Ishikawa (cell line): ENCODE measurements at regions not wholly inside any gene's neighbourhood (a gene's known extent, or its start where the extent isn't known, plus 50 kb on each side); places are given as distances from the start of the nearest gene placed in this dataset.

Experiments used
- CEBPB ChIP-seq: IDR thresholded peaks from 2 replicates; pipeline ENCODE4 v1.6.1; 2012
- CREB1 ChIP-seq: IDR thresholded peaks from 2 replicates; pipeline ENCODE4 v1.6.1; 2012; ENCODE audit warnings: low read depth
- EP300 ChIP-seq: IDR thresholded peaks from 2 replicates; pipeline ENCODE4 v1.6.1; 2012; ENCODE audit warnings: borderline replicate concordance
- FOXM1 ChIP-seq: IDR thresholded peaks from 2 replicates; pipeline ENCODE4 v1.6.1; 2012; ENCODE audit warnings: low read depth, borderline replicate concordance
- NFIC ChIP-seq: IDR thresholded peaks from 2 replicates; pipeline ENCODE4 v1.6.1; 2012
- RAD21 ChIP-seq: IDR thresholded peaks from 2 replicates; pipeline ENCODE4 v1.6.1; 2012; ENCODE audit warnings: low read depth
- TAF1 ChIP-seq: IDR thresholded peaks from 2 replicates; pipeline ENCODE4 v1.6.1; 2012; ENCODE audit warnings: low read depth, mild to moderate bottlenecking
- TCF12 ChIP-seq: IDR thresholded peaks from 2 replicates; pipeline ENCODE4 v1.6.1; 2012; ENCODE audit warnings: low read depth
- TEAD4 ChIP-seq: IDR thresholded peaks from 2 replicates; pipeline ENCODE4 v1.6.1; 2012
- YY1 ChIP-seq: IDR thresholded peaks from 2 replicates; pipeline ENCODE4 v1.6.1; 2012; ENCODE audit warnings: low read depth
- ZBTB7A ChIP-seq: IDR thresholded peaks from 2 replicates; pipeline ENCODE4 v1.6.1; 2012; ENCODE audit warnings: low read depth
- TF ChIP-seq, protein P1 (sequence below): IDR thresholded peaks from 2 replicates; pipeline ENCODE4 v1.6.1; 2012

DNA sequence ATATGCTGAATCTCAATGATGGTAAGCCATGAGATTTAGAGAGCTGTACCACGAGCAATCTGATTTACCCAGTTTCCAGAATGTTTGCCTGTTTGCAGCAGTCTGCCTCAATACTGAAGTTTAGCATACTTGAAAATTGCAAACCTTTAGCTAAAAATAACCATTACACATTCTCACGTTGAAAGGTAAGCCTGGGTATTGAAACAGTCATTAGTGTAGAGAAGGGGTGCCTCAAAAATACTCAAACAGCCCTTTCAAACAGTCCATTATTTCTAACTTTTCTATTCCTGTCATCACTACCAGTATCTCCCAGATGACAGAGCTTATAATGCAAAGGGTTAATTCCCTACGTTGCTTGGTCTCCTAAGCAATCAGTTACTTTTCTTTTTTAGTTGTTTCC lies 111.8 kb upstream of the MBNL1 start:
- TF ChIP-seq RAD21 (no peak), TCF12 (no peak), FOXM1 (no peak), YY1 (no peak), CEBPB (no peak), TAF1 (no peak), TEAD4 (no peak), CREB1 (no peak), EP300 (no peak), ZBTB7A (no peak), NFIC (no peak)
- TF ChIP-seq, protein P1, sequence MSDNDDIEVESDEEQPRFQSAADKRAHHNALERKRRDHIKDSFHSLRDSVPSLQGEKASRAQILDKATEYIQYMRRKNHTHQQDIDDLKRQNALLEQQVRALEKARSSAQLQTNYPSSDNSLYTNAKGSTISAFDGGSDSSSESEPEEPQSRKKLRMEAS = no peak
